ENCODE measurements at regions not wholly inside any gene's neighbourhood (a gene's known extent, or its start where the extent isn't known, plus 50 kb on each side); places are given as distances from the start of the nearest gene placed in this dataset.

DNA sequence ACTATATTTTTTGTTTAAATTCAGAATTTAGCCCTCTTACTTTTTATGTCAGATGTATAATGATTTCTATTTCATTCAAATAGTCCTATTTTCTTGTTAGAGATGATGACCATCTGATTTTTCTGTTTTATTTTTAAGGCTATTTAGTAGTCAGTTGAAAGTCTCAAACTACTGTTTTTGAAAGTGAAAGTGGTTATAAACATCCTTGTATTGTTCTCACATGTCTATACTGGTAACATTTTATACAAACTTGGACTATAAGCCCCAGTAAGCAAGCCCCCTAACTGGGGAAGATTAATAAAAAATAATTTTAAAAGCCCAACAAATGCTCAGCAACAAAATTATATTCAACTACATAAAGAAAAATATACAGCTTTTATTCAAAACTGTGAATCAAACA lies 271.3 kb upstream of the RGS18 start:
- no peak overlapping the region for H3K27ac ChIP-seq
- TF ChIP-seq, protein P1, sequence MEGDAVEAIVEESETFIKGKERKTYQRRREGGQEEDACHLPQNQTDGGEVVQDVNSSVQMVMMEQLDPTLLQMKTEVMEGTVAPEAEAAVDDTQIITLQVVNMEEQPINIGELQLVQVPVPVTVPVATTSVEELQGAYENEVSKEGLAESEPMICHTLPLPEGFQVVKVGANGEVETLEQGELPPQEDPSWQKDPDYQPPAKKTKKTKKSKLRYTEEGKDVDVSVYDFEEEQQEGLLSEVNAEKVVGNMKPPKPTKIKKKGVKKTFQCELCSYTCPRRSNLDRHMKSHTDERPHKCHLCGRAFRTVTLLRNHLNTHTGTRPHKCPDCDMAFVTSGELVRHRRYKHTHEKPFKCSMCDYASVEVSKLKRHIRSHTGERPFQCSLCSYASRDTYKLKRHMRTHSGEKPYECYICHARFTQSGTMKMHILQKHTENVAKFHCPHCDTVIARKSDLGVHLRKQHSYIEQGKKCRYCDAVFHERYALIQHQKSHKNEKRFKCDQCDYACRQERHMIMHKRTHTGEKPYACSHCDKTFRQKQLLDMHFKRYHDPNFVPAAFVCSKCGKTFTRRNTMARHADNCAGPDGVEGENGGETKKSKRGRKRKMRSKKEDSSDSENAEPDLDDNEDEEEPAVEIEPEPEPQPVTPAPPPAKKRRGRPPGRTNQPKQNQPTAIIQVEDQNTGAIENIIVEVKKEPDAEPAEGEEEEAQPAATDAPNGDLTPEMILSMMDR (IDR thresholded peaks at IDR 0.05) = no peak
- TF ChIP-seq ZFX (IDR thresholded peaks at IDR 0.05; ENCODE audit: borderline replicate concordance) = no peak

DNA sequence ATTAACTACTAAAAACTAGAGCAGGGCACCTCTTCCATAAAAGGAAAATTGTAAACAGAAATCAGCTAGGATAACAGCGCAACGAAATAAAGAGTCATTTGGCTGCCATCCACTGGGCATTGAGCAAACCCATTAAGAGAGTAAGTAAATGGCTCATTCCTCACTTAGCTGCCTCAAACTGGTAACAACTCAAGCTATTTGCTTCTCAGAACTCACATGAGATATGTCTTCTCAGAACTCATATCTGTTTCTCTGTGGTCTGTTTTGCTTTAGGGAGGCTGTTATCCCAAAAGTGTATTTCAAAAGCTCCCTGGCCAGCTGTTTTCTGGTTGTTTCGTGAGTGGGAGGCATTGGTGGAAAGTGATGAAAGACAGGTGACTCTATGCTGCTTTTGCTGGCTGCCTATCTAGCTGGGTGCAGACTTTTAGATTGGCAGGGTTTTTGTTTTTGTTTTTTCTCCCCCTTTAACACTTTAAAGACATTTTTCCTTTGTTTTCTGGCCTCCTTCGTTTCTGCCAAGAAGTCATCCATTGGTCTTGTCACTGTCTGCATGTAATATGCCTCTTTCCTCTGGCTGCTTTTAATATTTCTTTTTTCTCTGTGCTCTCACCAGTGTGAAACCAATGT lies 269.2 kb upstream of the RGS18 start:
- no peak overlapping the region for H3K27ac ChIP-seq

DNA sequence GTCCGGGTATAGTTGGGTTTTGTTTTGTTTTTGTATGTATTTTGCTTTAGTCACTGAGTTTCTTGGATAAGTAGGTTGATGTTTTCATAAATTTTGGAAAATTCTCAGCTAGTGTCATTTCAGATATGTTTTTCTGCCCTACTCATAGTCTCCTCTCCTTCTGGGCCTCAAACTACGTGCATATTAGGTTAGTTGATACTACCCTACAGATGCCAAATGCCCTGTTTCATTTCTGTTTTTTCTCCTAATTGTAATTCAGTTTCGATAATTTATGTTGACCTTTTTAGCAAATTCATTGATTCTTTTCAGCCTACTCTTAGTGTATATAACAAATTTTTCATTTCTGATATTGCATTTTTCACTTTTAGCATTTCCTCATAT lies 268.6 kb upstream of the RGS18 start:
- TF ChIP-seq, protein P1 (IDR thresholded peaks at IDR 0.05) = no peak
- no peak for TF ChIP-seq ZFX (IDR thresholded peaks at IDR 0.05; ENCODE audit: borderline replicate concordance)
- no peak overlapping the region for H3K27ac ChIP-seq

More for the DNA sequence above, 269.2 kb upstream of the RGS18 start:
- TF ChIP-seq ZFX (IDR thresholded peaks at IDR 0.05; ENCODE audit: borderline replicate concordance) = no peak
- TF ChIP-seq, protein P1 (IDR thresholded peaks at IDR 0.05) = 0 out of 2 replicates have a peak, but pooled peaks have one; percentile 6

DNA sequence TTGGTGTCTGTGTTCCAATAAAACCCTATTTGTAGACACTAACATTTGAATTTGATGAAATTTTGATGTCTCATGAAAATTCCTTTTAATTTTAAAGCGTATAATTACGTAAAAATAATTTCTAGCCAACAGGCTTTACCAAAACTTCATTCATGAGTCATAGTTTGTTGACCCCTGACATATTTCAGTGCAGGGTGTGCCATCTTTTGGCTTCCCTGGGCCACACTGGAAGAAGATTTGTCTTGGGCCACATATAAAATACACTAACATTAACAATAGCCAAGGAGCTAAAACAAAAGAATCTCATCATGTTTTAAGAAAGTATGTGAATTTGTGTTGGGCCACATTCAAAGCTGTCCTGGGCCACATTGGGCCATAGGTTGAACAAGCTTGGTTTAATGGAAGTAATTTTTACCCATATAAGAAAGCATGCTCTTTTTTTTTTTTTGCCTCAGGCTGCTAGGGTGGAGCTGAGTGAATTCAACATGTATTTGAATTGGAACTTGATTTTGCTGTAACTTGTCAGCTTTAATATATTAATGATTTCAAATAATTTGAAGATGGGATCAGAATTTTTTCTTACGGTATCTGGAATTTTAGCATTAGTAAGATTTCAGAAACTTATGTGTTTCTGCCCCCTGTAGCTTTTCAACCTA lies 267.7 kb upstream of the RGS18 start:
- TF ChIP-seq, protein P1 (IDR thresholded peaks at IDR 0.05) = no peak
- no peak for TF ChIP-seq ZFX (IDR thresholded peaks at IDR 0.05; ENCODE audit: borderline replicate concordance)
- H3K27ac ChIP-seq = no peak overlapping the region

DNA sequence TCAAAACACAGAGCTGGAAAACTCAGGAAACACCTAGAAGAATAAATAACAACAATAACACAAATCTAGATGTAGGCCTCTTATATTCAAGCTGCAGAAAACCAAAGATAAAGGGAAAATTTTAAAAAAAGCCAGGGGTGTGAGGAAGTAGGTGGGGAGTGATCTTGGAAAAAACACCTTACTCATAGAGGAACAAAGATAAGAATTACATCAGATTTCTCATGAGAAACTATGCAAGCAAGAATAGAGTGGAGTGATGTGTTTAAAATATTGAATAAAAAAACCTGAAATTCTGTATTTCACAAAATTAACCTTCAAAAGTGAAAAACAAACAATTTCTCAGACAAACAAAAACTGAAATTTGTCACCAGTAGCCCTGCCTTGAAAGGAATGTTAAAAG lies 265.5 kb upstream of the RGS18 start:
- TF ChIP-seq ZFX (IDR thresholded peaks at IDR 0.05; ENCODE audit: borderline replicate concordance) = no peak
- TF ChIP-seq, protein P1 (IDR thresholded peaks at IDR 0.05) = no peak
- no peak overlapping the region for H3K27ac ChIP-seq

DNA sequence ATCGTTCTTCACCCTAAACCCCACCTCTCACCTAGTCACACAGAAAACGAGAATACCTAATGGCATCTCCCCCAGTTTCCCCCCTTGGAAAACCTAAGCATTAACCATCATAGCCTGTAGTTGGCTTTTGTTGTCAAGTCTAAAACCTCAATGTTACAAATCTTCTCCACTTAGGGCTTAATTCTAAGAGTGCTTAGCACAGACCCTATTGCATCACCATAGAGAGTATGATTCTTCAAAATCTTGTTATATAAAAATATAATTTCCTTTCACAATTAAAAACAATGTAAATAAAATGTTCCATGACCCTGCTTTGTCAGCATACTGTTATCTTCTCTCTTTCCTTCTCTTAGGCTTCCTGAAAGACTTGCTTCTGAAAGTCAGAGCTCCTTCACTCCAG lies 263.2 kb upstream of the RGS18 start:
- no peak for TF ChIP-seq ZFX (IDR thresholded peaks at IDR 0.05; ENCODE audit: borderline replicate concordance)
- TF ChIP-seq, protein P1 (IDR thresholded peaks at IDR 0.05) = no peak
- no peak overlapping the region for H3K27ac ChIP-seq

DNA sequence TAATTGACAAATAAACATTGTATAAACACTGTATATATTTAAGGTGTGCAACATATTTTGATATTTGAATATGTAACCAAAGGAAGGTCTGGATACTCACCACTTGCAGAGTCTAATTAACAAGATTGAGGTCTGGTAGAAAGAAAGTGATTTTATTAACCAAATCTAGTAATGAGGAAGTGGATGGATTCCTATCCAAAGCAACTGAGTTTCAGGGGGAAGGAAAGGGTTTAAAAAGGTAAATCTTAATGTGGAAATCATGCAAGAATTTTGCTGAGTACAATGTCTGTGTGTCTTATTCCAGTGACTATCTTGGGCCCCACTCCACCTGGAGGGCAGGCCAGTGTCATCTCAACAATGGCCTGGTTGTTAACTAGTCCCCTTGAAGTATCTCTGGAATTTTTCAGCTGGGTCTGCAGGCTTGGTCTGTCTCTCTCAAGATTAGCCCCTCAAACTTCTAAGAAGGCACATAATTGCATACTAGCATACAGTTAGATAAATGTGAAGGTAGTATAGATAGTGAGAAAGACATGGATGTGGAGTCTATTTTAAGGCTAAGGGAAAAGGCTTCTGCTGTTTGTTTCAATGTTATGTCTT lies 262.7 kb upstream of the RGS18 start:
- H3K27ac ChIP-seq = no peak overlapping the region
- TF ChIP-seq, protein P1 (IDR thresholded peaks at IDR 0.05) = no peak
- TF ChIP-seq ZFX (IDR thresholded peaks at IDR 0.05; ENCODE audit: borderline replicate concordance) = no peak

All from 22Rv1 (cell line).